Stimulated activated memory B cell treated with anti-CD40 and anti-IgM and Interleukin-4, amounts not matched to agents 10 μg/mL and 1 μg/mL and 100 μg/mL, for 72 hours (primary cell): ENCODE measurements at regions not wholly inside any gene's neighbourhood (a gene's known extent, or its start where the extent isn't known, plus 50 kb on each side); places are given as distances from the start of the nearest gene placed in this dataset.
"Not testable (repeated sequence)": the region's sequence is repeated elsewhere in the genome, so short reads cannot be mapped to it uniquely, and the experiment has no call there.

Experiments used
- ATAC-seq: fragments of 150-1000 bp; cut with Tn5 transposase; 2 replicates; pipeline ENCODE4 v1.10.0; 2021
- H3K27ac Mint-ChIP-seq: one replicate; pipeline ENCODE4 v1.8.0; 2022; ENCODE audit warnings: mild to moderate bottlenecking, mixed read lengths
- H3K27me3 Mint-ChIP-seq: one replicate; pipeline ENCODE4 v1.8.0; 2022; ENCODE audit warnings: mixed read lengths
- H3K36me3 Mint-ChIP-seq: one replicate; pipeline ENCODE4 v1.8.0; 2022; ENCODE audit warnings: mixed read lengths
- H3K4me1 Mint-ChIP-seq: one replicate; pipeline ENCODE4 v1.8.0; 2022; ENCODE audit warnings: mixed read lengths
- H3K4me3 Mint-ChIP-seq: one replicate; pipeline ENCODE4 v1.8.0; 2022; ENCODE audit warnings: mild to moderate bottlenecking, moderate library complexity, mixed read lengths
- H3K9me3 Mint-ChIP-seq: one replicate; pipeline ENCODE4 v1.8.0; 2022; ENCODE audit warnings: mixed read lengths

DNA sequence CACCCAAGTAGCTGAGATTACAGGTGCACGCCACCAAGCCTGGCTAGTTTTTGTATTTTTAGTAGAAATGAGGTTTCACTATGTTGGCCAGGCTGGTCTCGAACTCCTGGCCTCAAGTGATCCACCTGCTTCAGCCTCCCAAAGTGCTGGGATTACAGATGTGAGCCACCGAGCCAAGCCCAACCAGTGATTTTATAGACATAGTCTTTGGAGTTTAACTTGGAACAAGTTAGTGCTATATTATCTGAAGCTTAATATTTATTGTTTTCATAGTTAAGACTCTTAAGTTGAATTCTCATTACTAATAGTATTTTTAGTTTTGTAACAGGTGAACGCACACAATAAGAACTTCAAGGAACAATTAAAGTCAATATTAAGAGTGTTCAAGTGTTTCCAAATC is 122.1 kb downstream of the SPAG6 start:
- not testable (repeated sequence) for ATAC-seq

DNA sequence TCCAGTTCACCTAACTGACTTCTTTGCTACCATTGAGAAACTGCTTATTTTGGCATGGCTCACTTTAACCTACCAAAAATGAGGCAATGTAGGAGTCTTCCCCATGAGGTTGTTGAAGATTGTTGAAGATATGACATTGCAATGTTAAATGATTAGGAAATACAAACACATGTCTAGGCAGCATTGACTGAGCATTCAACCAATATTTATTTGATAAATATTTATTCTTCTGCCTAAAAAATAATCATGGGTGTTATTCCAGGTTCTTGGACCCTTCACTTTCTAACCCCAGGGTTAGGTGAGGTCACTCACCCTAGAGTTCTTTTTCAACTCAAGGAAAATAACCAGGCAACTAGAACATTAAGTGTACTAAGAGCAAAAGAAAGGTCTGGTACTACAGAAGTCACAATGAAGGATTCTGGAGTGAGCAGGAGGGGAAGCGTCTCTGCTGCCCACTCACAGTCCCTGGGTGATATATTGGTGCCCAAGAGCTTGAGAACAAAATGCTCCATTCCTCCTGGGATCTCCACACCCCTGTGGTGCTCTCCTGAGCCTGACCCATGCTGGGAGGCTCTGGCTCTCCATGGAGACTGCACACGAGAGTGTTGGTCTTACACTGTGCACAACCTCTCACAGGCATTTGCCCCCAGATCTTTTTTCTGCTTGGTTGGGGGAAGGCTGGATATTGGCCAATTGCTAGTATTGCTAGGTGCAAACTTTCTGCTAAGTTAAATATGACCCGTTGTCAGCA is 123.4 kb downstream of the SPAG6 start:
- peaks cover 5% of the 10 kb centered on the region for H3K4me1 Mint-ChIP-seq
- no peak overlapping the region for H3K27ac Mint-ChIP-seq
- no peak overlapping the region for H3K4me3 Mint-ChIP-seq
- H3K9me3 Mint-ChIP-seq: no peaks in the 10 kb centered on the region
- peak; percentile 36 for ATAC-seq
- peaks cover 10% of the 10 kb centered on the region for H3K27me3 Mint-ChIP-seq
- H3K36me3 Mint-ChIP-seq: no peaks in the 10 kb centered on the region

More for the DNA sequence above, 122.1 kb downstream of the SPAG6 start:
- H3K4me3 Mint-ChIP-seq, H3K27ac Mint-ChIP-seq, H3K9me3 Mint-ChIP-seq, H3K36me3 Mint-ChIP-seq, H3K4me1 Mint-ChIP-seq, H3K27me3 Mint-ChIP-seq: not testable (repeated sequence)

DNA sequence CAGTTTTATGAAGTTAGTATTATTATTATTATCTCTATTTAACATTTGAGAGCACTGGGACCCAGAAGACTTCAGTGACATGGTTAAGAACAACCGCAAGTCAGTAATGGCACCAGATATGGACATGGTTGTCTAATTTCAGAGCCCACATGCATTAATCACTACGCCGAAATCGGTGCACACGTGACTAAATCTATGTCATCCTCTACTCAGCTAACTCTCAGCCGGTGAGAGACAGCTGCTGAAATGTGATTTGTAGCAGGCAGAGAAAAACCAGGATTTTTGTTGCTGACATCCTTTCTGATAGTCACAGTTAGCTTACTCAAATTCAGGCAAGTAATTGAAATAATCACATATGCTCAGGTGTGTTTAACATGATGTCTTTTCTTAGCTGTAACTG is 127.7 kb downstream of the SPAG6 start:
- Mint-ChIP-seq H3K9me3 (no peaks in the 10 kb centered on the region), H3K27ac (no peak overlapping the region), H3K4me1 (peaks cover 16% of the 10 kb centered on the region), H3K27me3 (peaks cover 48% of the 10 kb centered on the region), H3K36me3 (no peaks in the 10 kb centered on the region), H3K4me3 (no peak overlapping the region)
- no peak for ATAC-seq

DNA sequence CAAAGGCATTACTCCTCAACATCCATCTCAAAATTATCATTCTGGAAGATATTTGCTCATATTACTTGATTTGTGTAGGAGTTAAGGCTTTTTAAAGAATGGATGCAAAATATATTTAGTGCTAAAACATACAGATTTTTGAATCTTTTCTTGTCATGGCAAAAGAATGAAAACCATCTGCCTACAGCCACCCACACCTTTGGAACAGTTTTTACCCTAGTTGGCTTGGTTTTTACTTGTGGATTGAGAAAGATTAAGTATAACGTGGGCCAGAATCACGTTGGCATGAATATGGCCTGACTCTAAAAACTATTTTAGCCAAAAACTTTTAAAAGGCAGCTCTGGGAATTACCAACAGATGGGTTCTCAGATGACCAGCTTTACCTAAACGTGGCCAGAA is 128.2 kb downstream of the SPAG6 start:
- Mint-ChIP-seq H3K36me3 (no peaks in the 10 kb centered on the region), H3K9me3 (no peaks in the 10 kb centered on the region), H3K4me3 (no peak overlapping the region), H3K27me3 (peaks cover 48% of the 10 kb centered on the region), H3K27ac (no peak overlapping the region), H3K4me1 (peaks cover 16% of the 10 kb centered on the region)
- no peak for ATAC-seq

DNA sequence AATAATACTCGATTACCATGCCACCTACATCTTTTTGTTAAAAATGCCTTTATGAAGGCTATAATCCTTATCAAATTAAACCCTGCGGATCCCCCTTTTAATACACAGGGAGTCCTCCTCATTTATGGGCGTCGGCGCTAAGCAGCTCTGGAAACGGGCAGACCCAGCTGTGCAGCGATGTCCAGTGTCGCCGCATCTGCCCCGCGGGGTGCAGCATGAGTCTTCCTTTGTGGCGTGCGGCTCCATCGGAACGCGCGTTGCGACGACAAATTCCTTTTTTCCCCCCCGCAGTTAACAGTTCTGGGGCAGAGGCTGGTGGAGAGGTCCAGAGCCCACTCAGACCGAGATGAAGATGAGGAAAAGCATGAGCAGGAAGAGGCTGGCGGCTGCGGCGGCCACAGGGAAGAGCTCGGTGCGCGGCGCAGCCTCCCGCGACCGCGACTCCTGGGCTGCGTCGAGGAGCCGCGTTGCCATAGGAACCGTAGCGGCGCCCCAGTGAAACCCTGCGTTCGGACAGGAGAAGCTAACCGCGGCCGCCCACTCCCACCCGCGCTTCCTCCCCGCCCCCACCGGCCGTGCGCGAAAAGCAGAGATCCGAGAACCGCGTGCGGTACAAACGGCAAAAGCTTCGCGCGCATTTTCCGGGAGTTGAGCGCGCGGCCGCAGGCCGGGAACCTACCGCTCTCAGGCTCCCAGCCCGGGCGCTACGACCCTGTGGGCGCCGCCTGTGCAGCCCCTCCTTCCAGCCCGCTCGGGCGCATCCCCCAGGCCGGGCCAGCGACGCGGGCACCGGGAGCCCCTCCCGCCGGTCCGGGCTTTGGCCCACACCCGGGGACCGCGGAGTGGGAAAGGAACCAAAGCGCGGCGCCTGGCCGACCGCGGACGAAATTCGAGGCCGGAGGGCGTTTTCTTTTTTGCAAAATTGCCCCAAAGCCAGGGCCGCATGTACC is 130.6 kb downstream of the SPAG6 start:
- ATAC-seq: no peak
- Mint-ChIP-seq H3K36me3 (no peaks in the 10 kb centered on the region), H3K27me3 (peaks cover 48% of the 10 kb centered on the region), H3K4me3 (peak overlapping the region; percentile 92), H3K27ac (peak overlapping the region; percentile 44), H3K4me1 (peaks cover 16% of the 10 kb centered on the region), H3K9me3 (no peaks in the 10 kb centered on the region)

DNA sequence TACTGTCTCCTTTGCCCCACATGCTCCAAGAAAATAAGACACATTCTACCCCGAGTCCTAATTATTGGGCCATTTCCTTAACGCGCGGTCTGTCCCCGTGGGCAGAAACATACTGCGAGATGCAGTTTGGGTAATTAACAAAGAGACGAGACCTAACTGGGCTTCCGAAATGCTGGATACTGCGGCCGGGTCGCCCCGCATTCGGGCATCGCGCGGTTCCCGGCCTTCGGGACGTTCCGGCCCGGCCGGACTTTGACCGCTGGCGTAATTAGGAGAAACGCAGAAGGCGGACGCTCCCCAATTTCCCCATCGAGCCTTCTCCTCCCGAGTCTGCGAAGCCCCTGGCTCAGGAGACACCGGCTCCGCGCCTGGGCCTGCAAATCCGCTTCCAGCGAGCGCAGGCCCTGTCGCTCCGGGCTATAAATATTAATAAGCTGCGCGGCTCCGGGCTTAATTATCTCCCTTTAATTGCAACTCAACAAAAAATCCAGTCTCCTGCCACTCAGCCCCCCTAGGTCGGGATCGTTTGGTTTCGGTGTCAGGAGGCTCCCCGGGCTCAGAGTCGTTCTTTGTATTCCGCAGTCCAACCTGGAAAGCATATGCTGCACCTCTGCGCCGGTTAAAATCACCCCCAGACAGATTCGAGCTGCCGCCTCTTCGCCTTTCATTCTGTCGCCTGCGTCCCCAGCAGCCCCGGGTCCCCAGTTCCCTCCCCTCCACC is 131.5 kb downstream of the SPAG6 start:
- Mint-ChIP-seq H3K4me3 (peak overlapping the region; percentile 66), H3K9me3 (no peaks in the 10 kb centered on the region), H3K27me3 (peaks cover 45% of the 10 kb centered on the region), H3K27ac (no peak overlapping the region), H3K36me3 (no peaks in the 10 kb centered on the region), H3K4me1 (peaks cover 16% of the 10 kb centered on the region)
- ATAC-seq: no peak

DNA sequence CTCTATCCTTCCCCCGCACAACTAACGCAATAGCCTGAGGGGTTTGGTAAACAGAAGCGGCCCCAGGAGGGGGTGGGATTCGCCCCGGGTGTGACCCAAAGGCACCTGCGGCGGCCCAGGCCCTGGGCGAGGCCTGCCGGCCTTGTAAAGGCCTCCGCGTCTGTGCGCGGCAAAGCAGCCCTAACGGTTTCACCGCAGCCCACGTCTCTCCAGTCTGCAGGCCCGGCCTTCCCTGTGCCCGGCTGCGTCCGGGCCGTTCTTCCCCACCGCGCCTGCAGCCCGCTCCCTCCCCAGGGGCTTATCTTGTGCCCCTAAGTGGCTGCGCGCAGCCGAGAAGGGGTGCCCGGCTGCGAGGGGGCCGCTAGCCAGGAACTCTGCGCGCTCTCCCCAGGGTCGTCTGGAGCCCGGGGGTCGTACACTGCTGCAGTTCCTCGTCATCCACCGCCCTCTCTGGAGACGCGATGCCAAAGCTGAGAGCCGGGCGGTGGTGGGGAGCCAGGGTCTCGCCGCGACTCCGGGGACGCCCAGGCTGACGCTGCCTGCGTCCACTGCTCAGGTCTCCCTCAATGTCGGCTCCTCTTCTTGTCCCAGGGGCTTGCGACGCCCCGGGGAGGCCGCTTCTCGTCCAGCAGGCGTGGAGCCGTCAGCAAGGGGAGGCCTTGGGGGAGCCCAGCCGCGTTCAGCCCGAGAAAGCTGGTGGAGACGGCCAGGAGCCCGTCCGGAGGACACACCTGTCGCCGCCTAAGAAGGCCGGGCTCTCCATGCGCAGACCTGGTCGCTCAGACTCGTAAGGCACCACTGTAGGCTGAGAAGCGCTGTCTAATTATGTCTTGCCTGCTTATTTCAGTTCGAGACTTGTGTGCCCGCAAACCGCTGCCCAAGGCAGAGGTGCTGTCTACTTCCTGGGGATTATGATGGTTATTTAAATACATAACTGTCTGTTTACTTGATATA is 132.3 kb downstream of the SPAG6 start:
- Mint-ChIP-seq H3K27me3 (peaks cover 38% of the 10 kb centered on the region), H3K4me1 (peaks cover 16% of the 10 kb centered on the region), H3K27ac (no peak overlapping the region), H3K4me3 (peak overlapping the region; percentile 66), H3K9me3 (no peaks in the 10 kb centered on the region), H3K36me3 (no peaks in the 10 kb centered on the region)
- ATAC-seq: no peak

DNA sequence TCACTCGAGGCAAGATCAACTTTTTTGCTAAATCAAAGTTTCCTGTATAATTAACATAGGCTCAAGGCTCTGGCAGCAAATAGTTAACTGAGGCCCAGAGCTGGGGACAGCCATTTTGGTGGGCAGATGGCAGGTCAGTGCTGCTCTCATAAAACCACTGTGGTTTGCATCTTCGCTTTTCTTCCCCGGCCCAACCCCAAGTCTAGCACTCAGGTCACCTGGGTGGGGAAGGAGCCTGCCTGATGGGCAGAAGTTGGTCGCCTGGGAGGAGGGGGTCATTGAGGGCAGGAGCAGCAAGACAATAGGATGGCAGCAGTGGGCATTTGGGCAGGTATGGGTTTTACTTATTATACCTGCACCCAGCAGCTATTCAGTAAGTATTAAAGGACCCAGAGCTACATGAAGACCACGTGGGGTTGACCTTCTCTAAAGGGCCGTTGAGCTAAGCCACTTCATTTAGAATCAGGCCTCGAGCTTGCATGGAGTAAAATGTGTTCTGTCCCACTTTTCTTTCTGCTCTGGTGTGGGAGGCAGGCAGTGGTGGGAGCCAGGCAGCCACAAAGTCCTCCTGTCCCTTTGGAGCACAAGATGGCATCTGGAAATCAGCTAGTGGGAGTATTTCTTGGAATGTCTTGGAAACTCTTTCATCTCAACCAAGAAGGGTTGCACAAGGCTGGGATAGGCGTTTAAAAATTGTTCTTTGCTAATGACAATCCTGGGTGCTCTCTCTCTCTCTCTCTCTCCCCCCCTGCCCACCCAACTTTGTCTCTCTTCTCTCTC is 133.4 kb downstream of the SPAG6 start:
- Mint-ChIP-seq H3K4me1 (peaks cover 16% of the 10 kb centered on the region), H3K36me3 (no peaks in the 10 kb centered on the region), H3K4me3 (no peak overlapping the region), H3K9me3 (no peaks in the 10 kb centered on the region), H3K27me3 (peaks cover 38% of the 10 kb centered on the region), H3K27ac (no peak overlapping the region)
- no peak for ATAC-seq

DNA sequence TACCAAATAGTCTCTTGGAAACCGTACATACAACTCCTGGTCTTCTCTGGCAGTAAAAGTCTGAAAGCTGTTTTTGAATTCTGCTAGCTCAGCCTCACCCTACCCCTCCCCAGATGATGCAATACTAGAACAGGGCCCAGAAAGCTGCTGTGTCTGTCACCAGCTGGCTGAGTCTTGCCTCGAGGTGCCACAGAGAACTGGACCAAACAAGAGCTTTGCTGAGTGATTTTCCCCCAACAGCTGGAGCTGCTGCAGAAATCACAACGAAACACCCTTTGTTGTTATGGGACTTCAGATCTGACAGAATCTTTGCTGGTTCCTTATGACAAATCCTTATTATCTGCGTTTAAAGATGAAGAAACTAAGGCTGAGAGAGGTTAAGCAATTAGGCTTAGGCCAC is 134.1 kb downstream of the SPAG6 start:
- no peaks in the 10 kb centered on the region for H3K36me3 Mint-ChIP-seq
- ATAC-seq: no peak
- H3K4me1 Mint-ChIP-seq: peaks cover 16% of the 10 kb centered on the region
- H3K27ac Mint-ChIP-seq: no peak overlapping the region
- H3K4me3 Mint-ChIP-seq: no peak overlapping the region
- no peaks in the 10 kb centered on the region for H3K9me3 Mint-ChIP-seq
- peaks cover 34% of the 10 kb centered on the region for H3K27me3 Mint-ChIP-seq

DNA sequence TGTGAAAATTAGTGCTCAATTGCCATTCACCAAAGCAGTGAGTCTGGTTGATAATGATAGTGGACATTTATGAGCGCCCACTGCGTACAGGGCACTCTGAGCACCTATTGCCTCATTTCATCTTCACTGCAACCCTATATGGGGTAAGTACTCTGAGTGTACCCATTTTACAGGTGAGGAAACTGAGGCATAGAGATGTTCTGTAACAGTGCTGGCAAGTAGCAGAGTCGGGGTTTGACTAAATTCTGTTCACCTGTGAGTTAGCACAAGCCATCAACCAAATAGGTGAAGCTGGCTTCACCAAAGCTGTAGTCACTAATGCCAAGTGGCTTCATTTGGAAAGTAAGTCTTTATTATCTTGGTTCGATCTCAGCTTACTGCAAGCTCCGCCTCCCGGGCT is 135.8 kb downstream of the SPAG6 start:
- Mint-ChIP-seq H3K36me3 (no peaks in the 10 kb centered on the region), H3K9me3 (no peaks in the 10 kb centered on the region), H3K27ac (no peak overlapping the region), H3K4me1 (peaks cover 8% of the 10 kb centered on the region), H3K4me3 (no peak overlapping the region), H3K27me3 (peaks cover 17% of the 10 kb centered on the region)
- no peak for ATAC-seq

DNA sequence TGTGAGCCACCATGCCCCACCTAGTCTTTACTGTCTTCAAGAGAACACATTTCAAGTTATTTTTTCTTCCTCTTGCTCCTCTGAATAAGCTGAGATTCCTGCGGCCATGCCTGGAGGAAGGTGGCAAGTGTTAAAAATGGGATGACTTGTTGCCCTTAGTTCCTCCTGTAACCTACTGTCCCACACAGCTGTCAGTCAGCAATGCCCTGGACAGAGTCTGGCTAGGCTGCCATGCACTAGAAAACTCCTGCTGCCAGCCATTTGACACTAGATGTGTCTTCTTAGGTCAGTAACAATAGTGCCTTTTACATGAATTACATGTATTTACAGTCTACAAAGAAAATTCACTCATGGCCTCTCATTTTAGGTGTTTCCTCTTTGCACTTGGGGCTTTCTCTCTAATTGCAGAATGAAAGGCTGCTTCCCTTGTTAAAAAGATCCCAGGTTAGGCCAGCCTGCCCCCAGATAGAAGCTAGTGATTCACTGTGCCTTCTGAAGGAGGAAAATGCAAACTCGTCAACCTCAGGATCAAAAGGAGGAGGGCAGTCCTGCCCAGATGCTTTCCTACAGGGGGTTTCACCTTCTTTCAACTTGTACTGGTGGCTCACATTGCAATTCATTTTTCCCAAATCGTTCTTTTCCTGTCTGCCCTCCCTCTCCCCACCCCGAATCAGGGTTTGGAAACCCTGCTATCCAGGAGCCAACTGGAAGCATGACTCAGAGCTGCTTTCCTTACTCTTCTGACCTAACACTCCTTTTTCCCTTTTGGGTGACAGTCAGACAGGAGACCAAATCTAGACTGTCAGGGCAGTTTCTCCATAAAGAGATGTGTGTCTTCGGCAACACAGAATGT is 136.6 kb downstream of the SPAG6 start:
- H3K36me3 Mint-ChIP-seq: no peaks in the 10 kb centered on the region
- no peak for ATAC-seq
- no peaks in the 10 kb centered on the region for H3K9me3 Mint-ChIP-seq
- H3K27me3 Mint-ChIP-seq: peaks cover 9% of the 10 kb centered on the region
- no peak overlapping the region for H3K27ac Mint-ChIP-seq
- H3K4me3 Mint-ChIP-seq: no peak overlapping the region
- H3K4me1 Mint-ChIP-seq: peaks cover 3% of the 10 kb centered on the region

DNA sequence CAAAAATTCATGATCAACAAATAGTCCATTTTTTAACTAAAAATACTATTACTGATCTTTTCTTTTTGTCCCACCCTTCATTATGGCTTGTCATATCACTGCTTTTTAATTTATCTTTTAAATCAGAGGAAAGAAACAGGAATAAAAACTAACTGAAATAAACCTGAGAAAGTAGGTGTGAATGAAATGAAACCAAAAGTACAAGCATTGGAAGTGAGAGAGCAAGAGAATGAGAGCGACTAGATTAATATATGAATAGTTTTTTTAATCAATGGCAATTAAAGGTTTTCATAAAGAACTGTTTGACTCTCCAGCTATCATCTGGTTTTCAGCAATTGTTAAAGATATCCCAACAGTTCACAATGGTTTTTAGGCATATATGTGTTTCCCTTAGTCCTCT is 137.8 kb downstream of the SPAG6 start:
- no peak for ATAC-seq
- Mint-ChIP-seq H3K27me3 (no peaks in the 10 kb centered on the region), H3K4me3 (peak overlapping the region; percentile 21), H3K27ac (no peak overlapping the region), H3K9me3 (no peaks in the 10 kb centered on the region), H3K4me1 (no peaks in the 10 kb centered on the region), H3K36me3 (no peaks in the 10 kb centered on the region)
